NCI-H146 treated with DMSO at 0.1 percent for 48 hours (cell line): ENCODE measurements at regions not wholly inside any gene's neighbourhood (a gene's known extent, or its start where the extent isn't known, plus 50 kb on each side); places are given as distances from the start of the nearest gene placed in this dataset.
A peak's percentile ranks its signal among the peaks of the same experiment; 100 is the strongest.

Source experiments
- DNase-seq: peaks from one replicate; lab custom pipeline; 2025; ENCODE audit not compliant: unreplicated experiment; lab: John Stamatoyannopoulos, UW

GRCh38 chr2:5841126-5841525 lies 148.9 kb downstream of the SOX11 start:
- no peak for DNase-seq

- DNase-seq = no peak
Measured at GRCh38 chr2:5842326-5842725, 150.1 kb downstream of the SOX11 start.

- DNase-seq = no peak
Measured at GRCh38 chr2:5845798-5846330, 153.7 kb downstream of the SOX11 start.

- DNase-seq = no peak
Measured at GRCh38 chr2:5846881-5847280, 154.7 kb downstream of the SOX11 start.

GRCh38 chr2:5849562-5849961 lies 157.4 kb downstream of the SOX11 start:
- DNase-seq = peak; percentile 48

GRCh38 chr2:5851410-5851809 lies 159.2 kb downstream of the SOX11 start:
- no peak for DNase-seq

GRCh38 chr2:5854797-5855196 lies 162.6 kb downstream of the SOX11 start:
- DNase-seq = no peak

GRCh38 chr2:5867056-5867455 lies 174.9 kb downstream of the SOX11 start:
- no peak for DNase-seq

GRCh38 chr2:5868931-5869330 lies 176.7 kb downstream of the SOX11 start:
- no peak for DNase-seq

- DNase-seq = no peak
Measured at GRCh38 chr2:5869936-5870335, 177.8 kb downstream of the SOX11 start.

- no peak for DNase-seq
Measured at GRCh38 chr2:5877360-5877759, 185.2 kb downstream of the SOX11 start.

GRCh38 chr2:5885451-5886173 lies 193.4 kb downstream of the SOX11 start:
- no peak for DNase-seq

- DNase-seq = no peak
Measured at GRCh38 chr2:5886462-5886861, 194.3 kb downstream of the SOX11 start.

- no peak for DNase-seq
Measured at GRCh38 chr2:5888126-5888525, 195.9 kb downstream of the SOX11 start.

- DNase-seq = no peak
Measured at GRCh38 chr2:5889519-5889918, 197.3 kb downstream of the SOX11 start.

- no peak for DNase-seq
Measured at GRCh38 chr2:5894355-5894754, 202.2 kb downstream of the SOX11 start.

GRCh38 chr2:5895284-5895683 lies 203.1 kb downstream of the SOX11 start:
- DNase-seq = no peak

- DNase-seq = no peak
Measured at GRCh38 chr2:5897249-5897648, 205.1 kb downstream of the SOX11 start.

- no peak for DNase-seq
Measured at GRCh38 chr2:5898667-5899066, 206.5 kb downstream of the SOX11 start.

GRCh38 chr2:5905661-5906060 lies 213.5 kb downstream of the SOX11 start:
- DNase-seq = no peak

- DNase-seq = no peak
Measured at GRCh38 chr2:5908071-5908470, 215.9 kb downstream of the SOX11 start.

- DNase-seq = no peak
Measured at GRCh38 chr2:5911718-5912117, 219.5 kb downstream of the SOX11 start.
